ENCODE measurements at regions not wholly inside any gene's neighbourhood (a gene's known extent, or its start where the extent isn't known, plus 50 kb on each side); places are given as distances from the start of the nearest gene placed in this dataset.

DNA sequence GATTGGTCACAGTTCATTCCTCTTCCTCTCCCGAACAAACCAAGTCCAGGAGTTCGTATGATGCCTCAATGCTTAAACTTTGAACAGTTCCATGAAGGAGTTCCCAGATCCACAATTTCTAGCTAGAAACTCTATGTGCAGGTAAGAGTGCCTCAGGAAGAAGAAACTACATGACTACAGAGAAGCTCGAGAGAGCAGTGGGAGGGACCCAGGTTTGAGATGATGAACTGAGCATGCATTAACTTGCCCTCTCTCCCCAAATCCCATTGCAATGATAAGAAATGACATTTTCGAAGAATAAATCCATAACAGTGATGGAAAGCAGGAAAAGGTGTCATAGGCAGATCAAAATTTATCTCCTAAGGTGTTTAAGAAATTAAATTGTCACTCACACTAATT is 140.6 kb upstream of the JCAD start:
- H3K36me3 Mint-ChIP-seq (ENCODE audit: insufficient read depth in 1 of 3, low read depth in 3 of 3) = peaks cover 0 to 5% (median 0%) of the 10 kb centered on the region in 3 experiments; a peak in 2 of 7 replicates
- H3K18ac ChIP-seq (ENCODE audit: insufficient read length, low read depth, low read length) = no peak overlapping the region
- H2BK5ac ChIP-seq (ENCODE audit: insufficient read length, low read length) = no peak overlapping the region
- no peaks in the 10 kb centered on the region for H3K79me2 ChIP-seq (ENCODE audit: insufficient read depth, low read length)
- H3K14ac ChIP-seq (ENCODE audit: insufficient read depth, low read length) = no peak overlapping the region
- no peak overlapping the region for H4K91ac ChIP-seq (ENCODE audit: insufficient read length, low read depth, low read length)
- H3K4me1 Mint-ChIP-seq = no peaks in the 10 kb centered on the region
- no peaks in the 10 kb centered on the region for H3K4me1 ChIP-seq (ENCODE audit: insufficient read depth, low read length)
- H3K56ac ChIP-seq (ENCODE audit: insufficient read length, low read depth, low read length) = no peak overlapping the region
- no peak overlapping the region for H3K4me2 ChIP-seq (ENCODE audit: insufficient read depth, insufficient read length, low read length)
- H3K27me3 Mint-ChIP-seq (ENCODE audit: low read depth) = peaks cover 4% of the 10 kb centered on the region
- no peaks in the 10 kb centered on the region for H4K20me1 ChIP-seq (ENCODE audit: control insufficient read depth, insufficient read depth, insufficient read length)
- H3K27ac ChIP-seq (ENCODE audit: insufficient read length, low read depth, low read length) = no peak overlapping the region
- H3T11ph ChIP-seq (ENCODE audit: low read length) = no peak overlapping the region
- H2BK12ac ChIP-seq (ENCODE audit: insufficient read length, low read depth, low read length) = no peak overlapping the region
- peaks cover 5 to 6% of the 10 kb centered on the region in 2 experiments; a peak in 3 of 5 replicates for H3K9me3 Mint-ChIP-seq
- H4K5ac ChIP-seq (ENCODE audit: insufficient read length, low read depth, low read length) = no peak overlapping the region
- WGBS (ENCODE audit: extremely low coverage, insufficient read length, low lambda C conversion rate) = no CpG with 5 or more reads among the region's 4 CpGs
- H3K4me3 Mint-ChIP-seq = no peak overlapping the region
- no peak overlapping the region for H2BK15ac ChIP-seq (ENCODE audit: low read depth, low read length)
- no peak for DNase-seq
- no peaks in the 10 kb centered on the region for H3K27me3 ChIP-seq (ENCODE audit: insufficient read depth, low read length)
- no peak overlapping the region for H3K9ac ChIP-seq (ENCODE audit: extremely low read depth, insufficient read length, low read length)
- no peak overlapping the region for H3K27ac Mint-ChIP-seq
- no peak overlapping the region for H2AFZ ChIP-seq (ENCODE audit: low read length)
- no peak overlapping the region for H3K4ac ChIP-seq (ENCODE audit: low read depth, low read length)
- no peak overlapping the region for H4K8ac ChIP-seq (replicated peaks; ENCODE audit: insufficient read length, low read depth, low read length)
- no peaks in the 10 kb centered on the region for H3K79me1 ChIP-seq (ENCODE audit: insufficient read depth, low read depth, low read length, poor library complexity, severe bottlenecking)
- H2BK20ac ChIP-seq (ENCODE audit: low read depth, low read length, poor library complexity, severe bottlenecking) = no peak overlapping the region
- no peak overlapping the region for H2BK120ac ChIP-seq (ENCODE audit: low read depth, low read length, poor library complexity, severe bottlenecking)
- H3K23ac ChIP-seq (ENCODE audit: insufficient read length, low read depth, low read length) = no peak overlapping the region
- TF ChIP-seq, protein P1, sequence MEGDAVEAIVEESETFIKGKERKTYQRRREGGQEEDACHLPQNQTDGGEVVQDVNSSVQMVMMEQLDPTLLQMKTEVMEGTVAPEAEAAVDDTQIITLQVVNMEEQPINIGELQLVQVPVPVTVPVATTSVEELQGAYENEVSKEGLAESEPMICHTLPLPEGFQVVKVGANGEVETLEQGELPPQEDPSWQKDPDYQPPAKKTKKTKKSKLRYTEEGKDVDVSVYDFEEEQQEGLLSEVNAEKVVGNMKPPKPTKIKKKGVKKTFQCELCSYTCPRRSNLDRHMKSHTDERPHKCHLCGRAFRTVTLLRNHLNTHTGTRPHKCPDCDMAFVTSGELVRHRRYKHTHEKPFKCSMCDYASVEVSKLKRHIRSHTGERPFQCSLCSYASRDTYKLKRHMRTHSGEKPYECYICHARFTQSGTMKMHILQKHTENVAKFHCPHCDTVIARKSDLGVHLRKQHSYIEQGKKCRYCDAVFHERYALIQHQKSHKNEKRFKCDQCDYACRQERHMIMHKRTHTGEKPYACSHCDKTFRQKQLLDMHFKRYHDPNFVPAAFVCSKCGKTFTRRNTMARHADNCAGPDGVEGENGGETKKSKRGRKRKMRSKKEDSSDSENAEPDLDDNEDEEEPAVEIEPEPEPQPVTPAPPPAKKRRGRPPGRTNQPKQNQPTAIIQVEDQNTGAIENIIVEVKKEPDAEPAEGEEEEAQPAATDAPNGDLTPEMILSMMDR (conservative IDR thresholded peaks at IDR 0.05) = no peak
- no peaks in the 10 kb centered on the region for H3K9me3 ChIP-seq (ENCODE audit: control insufficient read depth, low read depth, low read length)
- no peaks in the 10 kb centered on the region for H3K23me2 ChIP-seq (ENCODE audit: insufficient read length, low read depth, low read length, poor library complexity, severe bottlenecking)
- H2AK5ac ChIP-seq (ENCODE audit: insufficient read length, low read length) = no peak overlapping the region
